ENCODE measurements at regions not wholly inside any gene's neighbourhood (a gene's known extent, or its start where the extent isn't known, plus 50 kb on each side); places are given as distances from the start of the nearest gene placed in this dataset.

DNA sequence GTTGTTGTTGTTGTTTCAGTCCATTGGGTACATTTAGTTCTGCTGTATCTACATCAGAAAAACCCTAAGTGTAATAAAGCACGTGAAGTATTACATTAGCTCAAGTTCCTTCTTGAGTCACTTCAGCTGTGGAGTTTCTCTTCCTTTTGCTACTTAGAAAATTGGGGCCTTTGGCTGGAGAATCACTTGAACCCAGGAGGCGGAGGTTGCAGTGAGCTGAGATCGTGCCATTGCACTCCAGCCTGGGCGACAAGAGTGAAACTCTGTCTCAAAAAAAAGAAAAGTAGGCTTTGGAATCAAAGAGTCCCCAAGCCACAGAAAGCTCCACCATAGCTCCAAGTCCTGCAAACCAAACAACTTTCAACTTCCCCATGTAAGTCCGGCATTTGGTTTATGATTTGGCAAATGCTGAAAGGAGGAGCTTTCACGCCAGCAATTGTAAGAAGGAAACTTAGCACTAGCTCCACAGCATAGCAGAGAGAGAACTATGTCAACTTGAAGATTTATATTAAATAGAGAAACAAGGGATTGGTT lies 56.5 kb upstream of the RNF144B start:
- TF ChIP-seq CTCF (IDR thresholded peaks at IDR 0.05) (no peak), POLR2A (IDR thresholded peaks at IDR 0.05) (no peak)
